Right lobe of liver (tissue), 4 donors: ENCODE measurements at regions not wholly inside any gene's neighbourhood (a gene's known extent, or its start where the extent isn't known, plus 50 kb on each side); places are given as distances from the start of the nearest gene placed in this dataset.

Experiments
- POLR2A ChIP-seq: fragments of 450-650 bp; IDR thresholded peaks from one replicate; pipeline ENCODE4 v1.6.1; 2017; ENCODE audit warnings: antibody characterized with exemption, mild to moderate bottlenecking
- TF ChIP-seq, protein P1 (sequence below), 4 donors: fragments of 200-600 bp in 3 of 4; fragments of 450-650 bp in 1 of 4; IDR thresholded peaks; one replicate each; pipeline versions ENCODE4 v1.5.1 to v1.8.0; 2016 to 2022; ENCODE audit warnings: antibody characterized with exemption in 4 of 4, mild to moderate bottlenecking in 2 of 4
- donor health status: DM: no; HTN: no; CAD: no.
- donor health status: DM: no; HTN: no; CAD: no.
- donor health status: DM: no; HTN: yes; CAD: no.

DNA sequence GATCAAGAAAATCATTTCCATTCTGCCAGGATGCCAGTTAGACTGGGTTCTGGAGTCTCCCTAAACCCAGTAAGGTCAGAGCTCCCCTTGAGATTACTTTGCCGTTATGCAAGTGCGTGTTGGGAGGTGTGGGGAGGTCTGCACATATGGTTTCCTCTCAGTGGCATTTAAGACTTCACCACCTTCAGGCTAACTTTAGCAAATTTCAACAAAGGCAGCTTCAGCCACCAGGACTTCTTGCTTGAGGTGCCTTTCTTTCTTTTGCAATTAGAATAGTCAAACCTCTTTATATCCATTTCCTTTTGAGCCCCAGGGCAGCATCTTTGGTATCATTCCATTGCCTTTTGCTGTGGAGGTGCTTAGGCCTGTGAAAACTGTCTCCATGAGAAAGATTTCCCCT lies 117.2 kb upstream of the CCND2 start:
- no peak for TF ChIP-seq POLR2A
- TF ChIP-seq, protein P1, sequence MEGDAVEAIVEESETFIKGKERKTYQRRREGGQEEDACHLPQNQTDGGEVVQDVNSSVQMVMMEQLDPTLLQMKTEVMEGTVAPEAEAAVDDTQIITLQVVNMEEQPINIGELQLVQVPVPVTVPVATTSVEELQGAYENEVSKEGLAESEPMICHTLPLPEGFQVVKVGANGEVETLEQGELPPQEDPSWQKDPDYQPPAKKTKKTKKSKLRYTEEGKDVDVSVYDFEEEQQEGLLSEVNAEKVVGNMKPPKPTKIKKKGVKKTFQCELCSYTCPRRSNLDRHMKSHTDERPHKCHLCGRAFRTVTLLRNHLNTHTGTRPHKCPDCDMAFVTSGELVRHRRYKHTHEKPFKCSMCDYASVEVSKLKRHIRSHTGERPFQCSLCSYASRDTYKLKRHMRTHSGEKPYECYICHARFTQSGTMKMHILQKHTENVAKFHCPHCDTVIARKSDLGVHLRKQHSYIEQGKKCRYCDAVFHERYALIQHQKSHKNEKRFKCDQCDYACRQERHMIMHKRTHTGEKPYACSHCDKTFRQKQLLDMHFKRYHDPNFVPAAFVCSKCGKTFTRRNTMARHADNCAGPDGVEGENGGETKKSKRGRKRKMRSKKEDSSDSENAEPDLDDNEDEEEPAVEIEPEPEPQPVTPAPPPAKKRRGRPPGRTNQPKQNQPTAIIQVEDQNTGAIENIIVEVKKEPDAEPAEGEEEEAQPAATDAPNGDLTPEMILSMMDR (IDR thresholded peaks at IDR 0.05), result no peak
